Hippocampal formation (tissue), 2 donors: ENCODE measurements at regions not wholly inside any gene's neighbourhood (a gene's known extent, or its start where the extent isn't known, plus 50 kb on each side); places are given as distances from the start of the nearest gene placed in this dataset.

Experiments used
- DNase-seq, 2 donors: peaks; one replicate each; lab custom pipeline; 2025; lab: John Stamatoyannopoulos, UW

GRCh38 chr13:34413538-34414210 is 528.4 kb upstream of the NBEA start:
- DNase-seq: no peak

- no peak for DNase-seq
Measured at GRCh38 chr13:34414616-34415015, 527.5 kb upstream of the NBEA start.

DNA sequence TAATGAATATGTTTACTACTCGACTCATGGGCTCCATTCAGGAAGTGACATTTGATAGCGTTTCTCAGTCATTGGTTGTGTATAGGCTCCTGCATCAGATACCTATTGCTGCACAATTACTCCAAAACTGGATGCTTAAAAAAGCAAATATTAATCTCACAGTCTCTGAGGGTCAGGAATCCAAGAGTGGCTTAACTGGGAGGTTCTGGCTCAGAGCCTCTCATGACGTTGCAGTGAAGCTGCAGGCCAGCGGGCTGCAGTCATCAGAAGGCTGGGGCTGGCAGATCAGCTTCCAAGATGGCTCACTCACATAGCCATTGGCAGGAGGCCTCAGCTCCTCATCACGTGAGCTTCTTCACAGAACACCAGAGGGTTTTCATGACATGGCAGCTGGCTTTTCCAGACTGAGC is 525.1 kb upstream of the NBEA start:
- peak in 1 of 2 donors; percentile 55 for DNase-seq

GRCh38 chr13:34417896-34418295 is 524.2 kb upstream of the NBEA start:
- DNase-seq: no peak

GRCh38 chr13:34419025-34419424 is 523.0 kb upstream of the NBEA start:
- no peak for DNase-seq

DNA sequence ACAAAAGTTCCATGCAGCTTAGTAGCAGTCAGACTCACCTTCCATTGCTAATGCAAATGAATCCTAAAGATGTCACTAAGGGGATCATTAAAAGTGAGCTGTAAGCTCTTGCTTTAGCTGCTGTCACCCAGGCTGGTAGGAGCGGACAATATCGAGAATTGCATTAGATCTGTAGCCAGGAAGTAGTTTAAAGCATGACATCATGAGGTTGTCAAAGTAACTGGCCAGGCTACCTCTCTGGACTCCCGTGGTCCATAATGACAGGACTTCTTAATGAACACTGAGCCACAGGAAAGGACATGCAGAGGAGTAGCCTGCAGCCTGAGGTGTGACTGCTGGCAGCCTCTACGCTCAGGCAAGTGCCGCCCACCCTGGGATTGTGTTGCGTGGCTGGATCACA is 522.3 kb upstream of the NBEA start:
- no peak for DNase-seq

DNA sequence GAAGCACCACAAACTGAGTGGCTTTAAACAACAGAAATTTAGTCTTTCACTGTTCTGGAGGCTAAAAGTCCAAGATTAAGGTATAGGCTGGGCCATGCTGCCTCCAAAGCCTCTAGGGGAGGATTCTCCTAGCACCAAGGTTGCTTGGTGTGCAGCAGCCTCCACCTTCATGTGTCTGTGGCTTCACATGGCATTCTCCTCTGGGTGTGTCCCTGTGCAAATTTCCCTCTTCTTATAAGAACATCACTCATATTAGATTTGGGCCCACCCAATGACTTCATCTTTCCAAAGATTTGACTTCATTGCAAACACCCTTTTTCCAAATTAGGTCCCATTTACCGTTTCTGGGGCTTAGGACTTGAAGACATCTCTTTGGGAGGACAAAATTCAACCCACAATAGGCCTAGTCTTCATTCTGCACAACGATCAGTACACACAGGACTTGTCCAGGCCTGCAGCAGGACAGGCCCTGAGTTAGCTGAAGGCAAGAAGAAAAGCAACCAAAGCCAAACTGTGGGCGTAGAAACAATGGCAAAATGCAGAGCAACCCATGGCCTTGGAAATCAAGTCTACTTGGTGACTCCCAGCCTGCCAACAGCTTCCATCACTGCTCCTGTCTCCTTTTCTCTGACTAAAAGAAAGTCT is 521.2 kb upstream of the NBEA start:
- DNase-seq: no peak

- DNase-seq: no peak
Measured at GRCh38 chr13:34421347-34421719, 520.7 kb upstream of the NBEA start.

DNA sequence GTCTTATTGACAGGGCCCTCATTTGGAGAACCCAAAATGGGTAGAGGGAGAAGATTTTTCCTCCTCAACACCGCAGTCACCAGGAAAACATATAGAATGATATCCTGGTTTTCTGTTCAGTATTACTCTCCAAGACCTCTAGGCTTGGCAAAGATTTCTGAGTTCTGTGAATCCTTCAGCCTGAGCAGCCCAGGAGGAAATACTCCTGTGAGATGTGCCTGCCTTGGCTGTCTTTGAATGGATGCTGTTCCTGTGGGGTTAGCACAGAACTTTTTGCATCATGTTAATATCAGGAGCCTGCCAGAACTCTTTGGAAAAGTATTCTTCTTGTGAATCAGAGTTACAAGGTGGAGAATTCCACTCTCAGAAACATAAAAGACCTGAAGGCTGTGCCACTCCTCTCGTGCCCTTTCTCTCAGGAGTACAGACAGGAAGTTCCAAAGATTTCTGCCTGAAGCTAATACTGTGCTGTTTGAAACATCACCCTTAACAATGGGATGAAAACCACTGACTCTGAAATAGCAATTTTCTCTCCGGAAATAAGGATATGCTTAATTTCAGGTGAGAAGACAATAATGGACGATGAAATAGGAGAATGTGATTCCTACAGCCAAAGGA is 520.1 kb upstream of the NBEA start:
- no peak for DNase-seq

DNA sequence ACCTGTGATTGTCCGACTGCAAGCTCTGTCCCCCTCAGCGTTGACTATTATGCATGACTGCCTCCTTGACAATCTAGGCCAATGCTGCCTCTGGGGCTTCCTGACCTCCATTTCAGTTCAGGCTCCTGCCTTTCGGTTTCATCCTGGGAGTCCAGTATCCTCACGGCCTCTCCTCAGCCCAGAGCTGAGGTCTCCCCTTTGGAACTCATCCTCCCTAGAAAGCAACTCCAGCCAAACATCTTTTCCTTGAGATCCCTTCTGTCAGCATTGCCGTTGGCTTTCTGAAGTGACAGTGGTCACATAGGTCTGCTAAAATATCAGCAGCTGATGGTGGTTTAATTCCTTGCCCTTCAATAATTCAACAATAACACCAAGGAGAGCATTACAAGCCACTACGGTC is 519.1 kb upstream of the NBEA start:
- DNase-seq: no peak

DNA sequence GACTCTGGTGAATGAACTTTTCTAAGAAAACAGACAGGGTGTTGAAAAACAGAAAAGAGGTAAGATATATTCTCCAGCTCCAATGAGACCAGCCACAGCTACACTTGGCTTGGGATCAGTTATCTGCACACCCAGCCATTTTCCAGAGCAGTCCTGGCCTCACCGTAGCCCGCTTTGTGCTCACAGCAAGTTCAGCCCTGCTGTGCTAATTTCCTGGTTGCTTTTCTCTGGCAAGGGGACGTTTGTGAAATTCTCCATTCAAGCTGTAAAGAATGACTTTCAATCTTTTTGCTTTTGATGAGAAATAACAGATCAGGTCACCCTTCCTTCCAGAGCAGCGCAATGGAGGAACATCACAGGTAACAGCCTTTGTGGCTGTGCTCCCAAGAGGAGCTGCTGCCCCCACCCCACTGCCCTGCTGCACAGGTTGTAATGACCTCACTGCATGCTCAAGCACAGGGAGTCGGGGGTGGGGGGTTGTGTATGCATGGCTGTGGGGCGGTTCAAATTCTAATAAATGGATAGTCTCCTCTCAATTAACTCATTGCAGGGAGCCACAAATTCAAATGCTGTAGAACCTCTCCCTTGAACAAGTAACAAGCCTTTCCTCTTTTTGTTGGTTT is 516.6 kb upstream of the NBEA start:
- no peak for DNase-seq

- DNase-seq: no peak
Measured at GRCh38 chr13:34428911-34429310, 513.2 kb upstream of the NBEA start.

DNA sequence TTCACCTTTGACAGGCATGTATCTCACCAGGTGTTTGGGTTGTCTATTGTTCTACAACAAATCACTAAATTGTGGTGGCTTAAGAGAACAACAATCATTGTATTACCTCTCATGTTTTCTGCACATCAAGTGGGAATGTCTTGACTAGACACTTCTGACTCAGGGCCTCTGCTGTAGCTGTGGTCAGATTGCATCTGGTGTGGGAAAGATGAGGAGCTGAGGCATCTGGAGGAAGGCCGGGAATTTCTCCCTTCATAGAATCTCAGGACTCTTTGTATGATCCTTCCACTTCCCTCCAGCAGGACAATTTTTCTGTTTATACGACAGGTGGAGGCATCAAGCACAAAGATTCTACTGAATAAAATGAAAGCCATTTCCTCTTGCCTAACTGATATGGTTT is 511.8 kb upstream of the NBEA start:
- no peak for DNase-seq

DNA sequence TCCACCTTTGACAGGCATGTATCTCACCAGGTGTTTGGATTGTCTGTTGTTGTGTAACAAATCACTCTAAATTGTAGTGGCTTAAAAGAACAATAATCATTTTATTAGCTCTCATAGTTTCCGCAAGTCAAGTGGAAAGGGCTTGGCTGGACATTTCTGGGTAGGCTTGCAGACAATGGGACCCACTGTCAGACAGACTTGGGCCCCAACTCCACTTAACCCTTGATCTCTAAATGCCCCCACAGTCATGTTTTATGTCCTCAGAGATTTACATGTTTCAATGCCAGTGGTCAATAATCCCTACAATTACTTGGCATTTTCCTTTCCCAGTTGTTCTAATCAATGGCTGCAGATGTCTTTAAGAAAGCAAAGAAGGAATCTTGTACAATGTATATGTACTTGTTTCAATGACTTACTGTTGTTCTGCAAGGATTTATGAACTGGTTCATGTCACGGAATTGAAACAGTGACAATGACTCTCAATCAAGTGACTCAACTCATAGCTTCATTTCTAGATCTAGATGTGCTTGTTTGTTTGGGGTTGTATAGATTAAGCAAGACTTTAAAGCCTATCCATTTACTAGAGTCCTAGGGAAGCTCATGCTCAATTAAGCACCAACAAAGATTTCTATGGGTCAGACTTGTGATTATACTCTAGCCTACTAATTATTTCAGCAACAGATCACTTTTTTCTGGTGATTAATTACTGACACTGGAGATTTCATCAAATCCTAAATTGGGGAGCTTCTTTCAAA is 510.1 kb upstream of the NBEA start:
- DNase-seq: no peak

DNA sequence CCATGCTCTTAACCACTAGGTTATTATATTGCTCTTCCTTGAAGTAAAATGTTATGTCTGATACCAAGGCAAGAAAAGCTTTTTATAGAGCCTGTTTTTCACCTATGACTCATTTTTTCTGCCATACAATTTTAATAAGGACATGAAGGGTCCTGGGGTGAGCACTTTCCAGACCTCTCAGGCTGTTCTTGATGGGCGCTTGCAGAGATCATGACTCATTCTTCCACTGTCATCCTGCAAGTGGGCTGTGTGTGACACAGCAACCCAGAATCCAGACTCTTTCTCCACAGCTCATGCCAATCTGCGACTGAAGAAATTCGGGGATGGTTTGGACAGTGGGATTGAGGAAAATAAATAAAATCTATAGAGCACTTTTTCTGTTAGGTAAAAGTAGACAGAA is 506.7 kb upstream of the NBEA start:
- no peak for DNase-seq

GRCh38 chr13:34437873-34438272 is 504.2 kb upstream of the NBEA start:
- DNase-seq: no peak

GRCh38 chr13:34452831-34453230 is 489.2 kb upstream of the NBEA start:
- no peak for DNase-seq

- no peak for DNase-seq
Measured at GRCh38 chr13:34458756-34459715, 483.0 kb upstream of the NBEA start.

GRCh38 chr13:34459856-34460255 is 482.2 kb upstream of the NBEA start:
- DNase-seq: no peak

GRCh38 chr13:34462843-34463242 is 479.2 kb upstream of the NBEA start:
- DNase-seq: no peak

GRCh38 chr13:34464011-34464410 is 478.1 kb upstream of the NBEA start:
- DNase-seq: no peak
